H9 (cell line): ENCODE measurements at regions not wholly inside any gene's neighbourhood (a gene's known extent, or its start where the extent isn't known, plus 50 kb on each side); places are given as distances from the start of the nearest gene placed in this dataset.

Experiments used
- DNase-seq: peaks from one replicate; pipeline ENCODE4 v3.0.0-alpha.2; 2017
- H2AFZ ChIP-seq: one replicate; pipeline ENCODE4 v1.6.1; 2013; ENCODE audit warnings: mild to moderate bottlenecking, low read length, control low read depth, moderate library complexity
- H2AK5ac ChIP-seq: 2 replicates; pipeline ENCODE4 v1.6.1; 2013; ENCODE audit warnings: low read length, control low read depth, mixed read lengths; ENCODE audit not compliant: insufficient read length
- H2BK120ac ChIP-seq: one replicate; pipeline ENCODE4 v1.6.1; 2013; ENCODE audit warnings: low read depth, mild to moderate bottlenecking, low read length, control low read depth, inconsistent platforms; ENCODE audit not compliant: poor library complexity, severe bottlenecking
- H2BK12ac ChIP-seq: 2 replicates; pipeline ENCODE4 v1.6.1; 2013; ENCODE audit warnings: low read length, control low read depth, mixed read lengths, low read depth; ENCODE audit not compliant: insufficient read length
- H2BK15ac ChIP-seq: 2 replicates; pipeline ENCODE4 v1.6.1; 2013; ENCODE audit warnings: low read depth, low read length, control low read depth
- H2BK20ac ChIP-seq: one replicate; pipeline ENCODE4 v1.6.1; 2013; ENCODE audit warnings: low read depth, mild to moderate bottlenecking, low read length, control low read depth, inconsistent platforms; ENCODE audit not compliant: poor library complexity, severe bottlenecking
- H2BK5ac ChIP-seq: 2 replicates; pipeline ENCODE4 v1.6.1; 2013; ENCODE audit warnings: low read length, control low read depth, mixed read lengths; ENCODE audit not compliant: insufficient read length
- H3K14ac ChIP-seq: 2 replicates; pipeline ENCODE4 v1.6.1; 2013; ENCODE audit warnings: low read length, control low read depth; ENCODE audit not compliant: insufficient read depth
- H3K18ac ChIP-seq: 2 replicates; pipeline ENCODE4 v1.6.1; 2013; ENCODE audit warnings: low read depth, mild to moderate bottlenecking, mixed read lengths, low read length, control low read depth; ENCODE audit not compliant: insufficient read length
- H3K23ac ChIP-seq: 2 replicates; pipeline ENCODE4 v1.6.1; 2013; ENCODE audit warnings: low read length, control low read depth, mixed read lengths, low read depth; ENCODE audit not compliant: insufficient read length
- H3K23me2 ChIP-seq: 2 replicates; pipeline ENCODE4 v1.6.1; 2013; ENCODE audit warnings: low read depth, mild to moderate bottlenecking, mixed read lengths, low read length, control low read depth; ENCODE audit not compliant: insufficient read length, poor library complexity, severe bottlenecking
- H3K27ac ChIP-seq: 2 replicates; pipeline ENCODE4 v1.5.1; 2013; ENCODE audit warnings: low read length, control low read depth, mixed read lengths, low read depth; ENCODE audit not compliant: insufficient read length
- H3K27me3 ChIP-seq: 2 replicates; pipeline ENCODE4 v1.6.1; 2013; ENCODE audit warnings: low read length, control low read depth, inconsistent platforms; ENCODE audit not compliant: insufficient read depth
- H3K4ac ChIP-seq: 2 replicates; pipeline ENCODE4 v1.6.1; 2013; ENCODE audit warnings: low read depth, mild to moderate bottlenecking, control low read depth, inconsistent platforms, low read length, moderate library complexity
- H3K4me1 ChIP-seq: 2 replicates; pipeline ENCODE4 v1.6.1; 2013; ENCODE audit warnings: low read length, control low read depth, inconsistent platforms; ENCODE audit not compliant: insufficient read depth
- H3K4me2 ChIP-seq: 2 replicates; pipeline ENCODE4 v1.6.1; 2013; ENCODE audit warnings: low read length, control low read depth, mixed read lengths; ENCODE audit not compliant: insufficient read length, insufficient read depth
- H3K56ac ChIP-seq: 2 replicates; pipeline ENCODE4 v1.6.1; 2013; ENCODE audit warnings: low read depth, mild to moderate bottlenecking, mixed read lengths, low read length, control low read depth; ENCODE audit not compliant: insufficient read length
- H3K79me1 ChIP-seq: 2 replicates; pipeline ENCODE4 v1.6.1; 2013; ENCODE audit warnings: low read depth, mild to moderate bottlenecking, moderate library complexity, low read length, control low read depth, inconsistent platforms; ENCODE audit not compliant: insufficient read depth, poor library complexity, severe bottlenecking
- H3K79me2 ChIP-seq: 2 replicates; pipeline ENCODE4 v1.6.1; 2013; ENCODE audit warnings: low read length, control low read depth, inconsistent platforms; ENCODE audit not compliant: insufficient read depth
- H3K9ac ChIP-seq: 2 replicates; pipeline ENCODE4 v1.6.1; 2013; ENCODE audit warnings: low read length, control low read depth, mixed read lengths; ENCODE audit not compliant: insufficient read length; ENCODE audit errors: extremely low read depth
- H3K9me3 ChIP-seq: one replicate; pipeline ENCODE4 v1.6.1; 2013; ENCODE audit warnings: low read depth, low read length, inconsistent platforms; ENCODE audit not compliant: control insufficient read depth
- H3T11ph ChIP-seq: one replicate; pipeline ENCODE4 v1.6.1; 2013; ENCODE audit warnings: mild to moderate bottlenecking, low read length, control low read depth, inconsistent platforms
- H4K20me1 ChIP-seq: one replicate; pipeline ENCODE4 v1.6.1; 2013; ENCODE audit not compliant: control insufficient read depth, insufficient read length, insufficient read depth
- H4K5ac ChIP-seq: 2 replicates; pipeline ENCODE4 v1.6.1; 2013; ENCODE audit warnings: low read depth, mild to moderate bottlenecking, mixed read lengths, low read length, control low read depth; ENCODE audit not compliant: insufficient read length
- H4K8ac ChIP-seq: replicated peaks from 2 replicates; pipeline ENCODE4 v1.6.1; 2013; ENCODE audit warnings: low read length, control low read depth, mixed read lengths, low read depth; ENCODE audit not compliant: insufficient read length
- H4K91ac ChIP-seq: 2 replicates; pipeline ENCODE4 v1.6.1; 2013; ENCODE audit warnings: low read depth, mild to moderate bottlenecking, moderate library complexity, mixed read lengths, low read length, control low read depth; ENCODE audit not compliant: insufficient read length
- H3K27ac Mint-ChIP-seq, 3 experiments: 2 replicates in 2 of 3; 3 replicates in 1 of 3; pipeline ENCODE4 v1.8.0; 2020 to 2021; ENCODE audit warnings: mixed read lengths in 3 of 3, mild to moderate bottlenecking in 1 of 3, moderate library complexity in 1 of 3
- H3K27me3 Mint-ChIP-seq: 2 replicates; pipeline ENCODE4 v1.8.0; 2021; ENCODE audit warnings: low read depth, mild to moderate bottlenecking, moderate library complexity, mixed read lengths
- H3K36me3 Mint-ChIP-seq, 3 experiments: 2 replicates in 2 of 3; 3 replicates in 1 of 3; pipeline ENCODE4 v1.8.0; 2020 to 2021; ENCODE audit warnings: low read depth in 3 of 3, mixed read lengths in 3 of 3; ENCODE audit not compliant: insufficient read depth in 1 of 3
- H3K4me1 Mint-ChIP-seq, 2 experiments: 2 replicates each; pipeline ENCODE4 v1.8.0; 2020; ENCODE audit warnings: mixed read lengths in 2 of 2
- H3K4me3 Mint-ChIP-seq, 2 experiments: 2 replicates in 1 of 2; 3 replicates in 1 of 2; pipeline ENCODE4 v1.8.0; 2020 to 2021; ENCODE audit warnings: mild to moderate bottlenecking in 2 of 2, mixed read lengths in 2 of 2, moderate library complexity in 1 of 2
- H3K9me3 Mint-ChIP-seq, 2 experiments: 2 replicates in 1 of 2; 3 replicates in 1 of 2; pipeline ENCODE4 v1.8.0; 2020; ENCODE audit warnings: mild to moderate bottlenecking in 2 of 2, mixed read lengths in 2 of 2, moderate library complexity in 1 of 2
- WGBS: extraction: QIAGEN DNeasy Blood & Tissue Kit; methylation state at CpG from one replicate; pipeline ENCODE4 v1.1.7; 2013; ENCODE audit warnings: missing lambda C conversion rate, low lambda C conversion rate, mixed read lengths; ENCODE audit not compliant: insufficient read length; ENCODE audit errors: extremely low coverage; 5-methylcytosine and 5-hydroxymethylcytosine counted together
- TF ChIP-seq, protein P1 (sequence below): fragments of 200-600 bp; sonication (generic); conservative IDR thresholded peaks from 3 replicates; pipeline ENCODE4 v1.8.0; 2021; ENCODE audit warnings: antibody characterized with exemption, mild to moderate bottlenecking

GRCh38 chr7:17557251-17557671, 258.8 kb downstream of the AHR start:
- H3K27ac ChIP-seq, result no peak overlapping the region

More at GRCh38 chr7:17557251-17557671, 258.8 kb downstream of the AHR start:
- H3K9me3 ChIP-seq, result no peaks in the 10 kb centered on the region
- H3K14ac ChIP-seq, result no peak overlapping the region
- no peaks in the 10 kb centered on the region for H3K79me2 ChIP-seq
- H2AFZ ChIP-seq, result no peak overlapping the region
- no peak overlapping the region for H2BK120ac ChIP-seq
- no peak overlapping the region for H2BK15ac ChIP-seq
- no peaks in the 10 kb centered on the region for H3K23me2 ChIP-seq
- no peak overlapping the region for H3K27ac Mint-ChIP-seq
- H3K23ac ChIP-seq, result no peak overlapping the region
- no peak overlapping the region for H2BK5ac ChIP-seq
- H3K4me1 Mint-ChIP-seq, result no peaks in the 10 kb centered on the region
- H2AK5ac ChIP-seq, result no peak overlapping the region
- no peak overlapping the region for H2BK12ac ChIP-seq
- H3K4me1 ChIP-seq, result no peaks in the 10 kb centered on the region
- no peaks in the 10 kb centered on the region for H4K20me1 ChIP-seq
- no peak overlapping the region for H3T11ph ChIP-seq
- no peak overlapping the region for H2BK20ac ChIP-seq
- H3K4me3 Mint-ChIP-seq, result no peak overlapping the region
- H3K27me3 ChIP-seq, result no peaks in the 10 kb centered on the region
- DNase-seq, result no peak
- no peaks in the 10 kb centered on the region for H3K79me1 ChIP-seq
- TF ChIP-seq, protein P1, sequence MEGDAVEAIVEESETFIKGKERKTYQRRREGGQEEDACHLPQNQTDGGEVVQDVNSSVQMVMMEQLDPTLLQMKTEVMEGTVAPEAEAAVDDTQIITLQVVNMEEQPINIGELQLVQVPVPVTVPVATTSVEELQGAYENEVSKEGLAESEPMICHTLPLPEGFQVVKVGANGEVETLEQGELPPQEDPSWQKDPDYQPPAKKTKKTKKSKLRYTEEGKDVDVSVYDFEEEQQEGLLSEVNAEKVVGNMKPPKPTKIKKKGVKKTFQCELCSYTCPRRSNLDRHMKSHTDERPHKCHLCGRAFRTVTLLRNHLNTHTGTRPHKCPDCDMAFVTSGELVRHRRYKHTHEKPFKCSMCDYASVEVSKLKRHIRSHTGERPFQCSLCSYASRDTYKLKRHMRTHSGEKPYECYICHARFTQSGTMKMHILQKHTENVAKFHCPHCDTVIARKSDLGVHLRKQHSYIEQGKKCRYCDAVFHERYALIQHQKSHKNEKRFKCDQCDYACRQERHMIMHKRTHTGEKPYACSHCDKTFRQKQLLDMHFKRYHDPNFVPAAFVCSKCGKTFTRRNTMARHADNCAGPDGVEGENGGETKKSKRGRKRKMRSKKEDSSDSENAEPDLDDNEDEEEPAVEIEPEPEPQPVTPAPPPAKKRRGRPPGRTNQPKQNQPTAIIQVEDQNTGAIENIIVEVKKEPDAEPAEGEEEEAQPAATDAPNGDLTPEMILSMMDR, result no peak
- no peak overlapping the region for H3K4me2 ChIP-seq
- no peak overlapping the region for H4K91ac ChIP-seq
- no peak overlapping the region for H3K56ac ChIP-seq
- no peaks in the 10 kb centered on the region for H3K9me3 Mint-ChIP-seq
- H3K18ac ChIP-seq, result no peak overlapping the region
- no peaks in the 10 kb centered on the region for H3K27me3 Mint-ChIP-seq
- no peaks in the 10 kb centered on the region for H3K36me3 Mint-ChIP-seq
- H4K8ac ChIP-seq, result no peak overlapping the region
- no peak overlapping the region for H3K9ac ChIP-seq
- WGBS, result no CpG with 5 or more reads among the region's 1 CpG
- no peak overlapping the region for H3K4ac ChIP-seq
- H4K5ac ChIP-seq, result no peak overlapping the region
